GM12891 (cell line): ENCODE measurements at regions not wholly inside any gene's neighbourhood (a gene's known extent, or its start where the extent isn't known, plus 50 kb on each side); places are given as distances from the start of the nearest gene placed in this dataset.

Experiments used
- POLR2A ChIP-seq: IDR thresholded peaks from 2 replicates; pipeline ENCODE4 v1.6.1; 2011; ENCODE audit warnings: low read depth, low read length, control low read depth
- SPI1 ChIP-seq: IDR thresholded peaks from 2 replicates; pipeline ENCODE4 v1.6.1; 2011; ENCODE audit warnings: low read depth, low read length, control low read depth
- TAF1 ChIP-seq: IDR thresholded peaks from 2 replicates; pipeline ENCODE4 v1.6.1; 2011; ENCODE audit warnings: low read depth, low read length, control low read depth

DNA sequence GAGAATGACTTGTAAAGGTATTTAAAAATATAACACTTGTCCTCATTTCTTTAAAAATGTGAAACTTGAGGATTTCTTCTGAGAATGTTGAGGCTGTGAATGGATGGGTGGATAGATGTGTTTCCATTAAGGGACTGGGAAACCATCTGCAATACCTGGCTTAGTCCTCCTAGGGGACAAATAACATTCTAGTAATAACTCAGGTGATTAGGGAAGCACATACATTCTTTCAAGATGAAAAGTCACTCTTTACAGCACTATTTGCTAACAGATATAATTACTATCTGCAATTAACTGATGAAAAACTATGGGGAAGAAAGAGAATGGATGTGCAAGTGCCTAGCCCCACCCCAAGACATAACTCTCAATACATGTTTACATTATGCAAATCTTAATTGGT is 542.3 kb downstream of the CD83 start:
- TF ChIP-seq TAF1 (no peak), SPI1 (no peak), POLR2A (no peak)
